ENCODE measurements at regions not wholly inside any gene's neighbourhood (a gene's known extent, or its start where the extent isn't known, plus 50 kb on each side); places are given as distances from the start of the nearest gene placed in this dataset.

GRCh38 chr1:96076589-96076988 is 645.0 kb upstream of the PTBP2 start:
- no peaks in the 10 kb centered on the region for H3K36me3 ChIP-seq (ENCODE audit: control insufficient read depth in 2 of 2, insufficient read depth in 1 of 2, low read length in 2 of 2)
- POLR2A ChIA-PET: no interaction called here
- H3K4me3 ChIP-seq (ENCODE audit: low read depth, low read length): no peak overlapping the region
- H3K9me3 ChIP-seq (ENCODE audit: control insufficient read depth, insufficient read depth, low read depth, low read length): no peaks in the 10 kb centered on the region
- no peak overlapping the region for H3K27ac ChIP-seq (ENCODE audit: extremely low read depth, low read depth, low read length)
- TF ChIP-seq TRIM28 (IDR thresholded peaks at IDR 0.05; ENCODE audit: borderline replicate concordance, low read length) (no peak), CTCF (tag by site-specific recombination; IDR thresholded peaks at IDR 0.05) (no peak), GLIS1 (tag by site-specific recombination; IDR thresholded peaks at IDR 0.05) (no peak), REST (tag by site-specific recombination; IDR thresholded peaks at IDR 0.05) (no peak), ZNF48 (tag by site-specific recombination; IDR thresholded peaks at IDR 0.05) (no peak)
- no peaks in the 10 kb centered on the region for H3K4me1 ChIP-seq (ENCODE audit: control insufficient read depth, insufficient read depth, low read length)
- CTCF ChIA-PET: interaction anchor here (0.6 kb wide), 1 partner anchor 114 kb away, joined by 4 read pairs; no protein-coding TSS in a partner anchor

GRCh38 chr1:96079581-96079980 is 642.0 kb upstream of the PTBP2 start:
- POLR2A ChIA-PET: no interaction called here
- CTCF ChIA-PET: no interaction called here

GRCh38 chr1:96080925-96081324 is 640.7 kb upstream of the PTBP2 start:
- TF ChIP-seq ZSCAN23 (tag by site-specific recombination; IDR thresholded peaks at IDR 0.05) (no peak), ZNF580 (tag by site-specific recombination; IDR thresholded peaks at IDR 0.05) (no peak), ZNF629 (tag by site-specific recombination; IDR thresholded peaks at IDR 0.05) (no peak), HOXA7 (CRISPR knock-in tag; IDR thresholded peaks at IDR 0.05; ENCODE audit: borderline replicate concordance) (no peak), ZNF654 (tag by site-specific recombination; IDR thresholded peaks at IDR 0.05; ENCODE audit: low read depth) (no peak), ZNF600 (tag by site-specific recombination; IDR thresholded peaks at IDR 0.05) (no peak), ZNF571 (tag by site-specific recombination; IDR thresholded peaks at IDR 0.05) (no peak), ZNF324 (tag by site-specific recombination; IDR thresholded peaks at IDR 0.05) (no peak), WT1 (tag by site-specific recombination; IDR thresholded peaks at IDR 0.05) (no peak), ZNF501 (tag by site-specific recombination; IDR thresholded peaks at IDR 0.05) (no peak), ZNF623 (tag by site-specific recombination; IDR thresholded peaks at IDR 0.05) (no peak), ZNF157 (tag by site-specific recombination; IDR thresholded peaks at IDR 0.05) (no peak)
- Histone ChIP-seq H3K9me3 (ENCODE audit: control insufficient read depth, insufficient read depth, low read depth, low read length) (no peaks in the 10 kb centered on the region), H3K4me3 (ENCODE audit: low read depth, low read length) (no peak overlapping the region), H3K27ac (ENCODE audit: extremely low read depth, low read depth, low read length) (no peak overlapping the region), H3K4me1 (ENCODE audit: control insufficient read depth, insufficient read depth, low read length) (no peaks in the 10 kb centered on the region), H3K36me3 (ENCODE audit: control insufficient read depth in 2 of 2, insufficient read depth in 1 of 2, low read length in 2 of 2) (no peaks in the 10 kb centered on the region)
- POLR2A ChIA-PET: no interaction called here
- CTCF ChIA-PET: no interaction called here

More at GRCh38 chr1:96079581-96079980, 642.0 kb upstream of the PTBP2 start:
- TF ChIP-seq REST (tag by site-specific recombination; IDR thresholded peaks at IDR 0.05) (no peak), ZNF37A (tag by site-specific recombination; IDR thresholded peaks at IDR 0.05) (no peak), BCL11A (tag by site-specific recombination; IDR thresholded peaks at IDR 0.05; ENCODE audit: low read depth) (no peak), ZNF416 (tag by site-specific recombination; IDR thresholded peaks at IDR 0.05) (no peak), ZNF555 (tag by site-specific recombination; conservative IDR thresholded peaks at IDR 0.05) (no peak), ZNF169 (tag by site-specific recombination; IDR thresholded peaks at IDR 0.05) (no peak)
- Histone ChIP-seq H3K4me3 (ENCODE audit: low read depth, low read length) (no peak overlapping the region), H3K4me1 (ENCODE audit: control insufficient read depth, insufficient read depth, low read length) (no peaks in the 10 kb centered on the region), H3K36me3 (ENCODE audit: control insufficient read depth in 2 of 2, insufficient read depth in 1 of 2, low read length in 2 of 2) (no peaks in the 10 kb centered on the region), H3K9me3 (ENCODE audit: control insufficient read depth, insufficient read depth, low read depth, low read length) (no peaks in the 10 kb centered on the region), H3K27ac (ENCODE audit: extremely low read depth, low read depth, low read length) (no peak overlapping the region)

Measured in HEK293 (cell line).